ENCODE measurements at regions not wholly inside any gene's neighbourhood (a gene's known extent, or its start where the extent isn't known, plus 50 kb on each side); places are given as distances from the start of the nearest gene placed in this dataset.

DNA sequence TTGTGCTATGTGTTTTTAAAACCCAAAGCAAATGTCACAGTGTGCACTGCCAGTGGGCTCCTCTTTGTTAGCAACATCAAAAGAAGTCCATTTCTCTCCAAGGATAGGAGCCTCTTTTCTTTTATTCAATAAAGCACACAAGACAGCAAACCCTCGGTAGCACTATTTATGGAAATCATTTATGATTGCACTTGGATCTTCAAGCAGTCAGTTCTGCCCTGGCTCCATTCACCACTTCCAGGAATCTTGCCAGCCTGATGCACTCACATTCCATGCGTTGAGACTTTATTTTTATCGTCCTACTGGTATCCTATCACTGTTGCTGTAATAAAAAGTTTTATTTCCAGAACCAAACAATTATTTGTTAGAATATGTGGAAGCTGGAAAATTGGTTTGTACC is 412.1 kb downstream of the TBL1XR1 start:
- TF ChIP-seq, protein P1, sequence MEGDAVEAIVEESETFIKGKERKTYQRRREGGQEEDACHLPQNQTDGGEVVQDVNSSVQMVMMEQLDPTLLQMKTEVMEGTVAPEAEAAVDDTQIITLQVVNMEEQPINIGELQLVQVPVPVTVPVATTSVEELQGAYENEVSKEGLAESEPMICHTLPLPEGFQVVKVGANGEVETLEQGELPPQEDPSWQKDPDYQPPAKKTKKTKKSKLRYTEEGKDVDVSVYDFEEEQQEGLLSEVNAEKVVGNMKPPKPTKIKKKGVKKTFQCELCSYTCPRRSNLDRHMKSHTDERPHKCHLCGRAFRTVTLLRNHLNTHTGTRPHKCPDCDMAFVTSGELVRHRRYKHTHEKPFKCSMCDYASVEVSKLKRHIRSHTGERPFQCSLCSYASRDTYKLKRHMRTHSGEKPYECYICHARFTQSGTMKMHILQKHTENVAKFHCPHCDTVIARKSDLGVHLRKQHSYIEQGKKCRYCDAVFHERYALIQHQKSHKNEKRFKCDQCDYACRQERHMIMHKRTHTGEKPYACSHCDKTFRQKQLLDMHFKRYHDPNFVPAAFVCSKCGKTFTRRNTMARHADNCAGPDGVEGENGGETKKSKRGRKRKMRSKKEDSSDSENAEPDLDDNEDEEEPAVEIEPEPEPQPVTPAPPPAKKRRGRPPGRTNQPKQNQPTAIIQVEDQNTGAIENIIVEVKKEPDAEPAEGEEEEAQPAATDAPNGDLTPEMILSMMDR (IDR thresholded peaks at IDR 0.05 in 4 of 5, conservative IDR thresholded peaks at IDR 0.05 in 1 of 5), result no peak
- no peak for TF ChIP-seq POLR2A (IDR thresholded peaks at IDR 0.05)

Data from gastrocnemius medialis (tissue), 4 donors.